ENCODE measurements at regions not wholly inside any gene's neighbourhood (a gene's known extent, or its start where the extent isn't known, plus 50 kb on each side); places are given as distances from the start of the nearest gene placed in this dataset.
"Not testable (repeated sequence)": the region's sequence is repeated elsewhere in the genome, so short reads cannot be mapped to it uniquely, and the experiment has no call there.

DNA sequence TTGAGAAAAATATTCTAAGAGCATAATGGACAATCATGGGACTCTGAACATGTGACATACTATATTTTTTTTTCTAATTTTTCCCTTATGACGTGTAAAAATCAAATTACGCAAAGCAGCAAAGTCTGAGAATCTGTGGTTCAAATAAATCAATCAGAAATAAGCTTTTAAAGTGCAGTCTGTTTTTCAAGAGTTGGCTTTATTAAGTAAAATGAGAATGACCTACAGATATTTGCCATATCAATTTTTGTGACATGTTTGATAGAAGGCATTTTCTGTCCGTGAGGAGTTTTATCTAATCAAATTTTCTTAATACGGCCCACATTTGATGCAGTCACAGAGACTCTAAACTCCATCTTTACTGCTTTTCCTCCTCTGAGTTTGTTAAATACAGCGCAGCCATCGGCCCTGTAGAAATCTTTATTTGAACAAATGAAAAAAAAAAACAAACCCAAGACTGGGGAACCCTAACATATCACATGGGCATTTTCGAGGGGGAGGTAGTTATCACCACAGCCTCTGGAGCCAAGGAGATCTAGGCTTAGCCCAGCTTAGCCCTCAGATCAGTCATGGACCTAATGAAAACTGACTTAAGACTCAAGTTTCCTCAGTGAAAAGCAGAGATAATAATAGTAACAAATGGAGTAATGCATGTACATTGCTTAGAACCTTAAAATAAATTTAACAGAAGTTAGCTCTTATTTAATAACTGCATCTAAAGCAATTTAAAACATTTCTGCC, 263.6 kb upstream of the C9orf72 start:
- Mint-ChIP-seq H3K4me1 (ENCODE audit: low read depth) (no peaks in the 10 kb centered on the region), H3K27me3 (ENCODE audit: low read depth) (peaks cover 4% of the 10 kb centered on the region), H3K36me3 (ENCODE audit: insufficient read depth) (no peaks in the 10 kb centered on the region), H3K4me3 (no peak overlapping the region), H3K9me3 (no peaks in the 10 kb centered on the region)
- ATAC-seq = no peak
- no peak for DNase-seq

DNA sequence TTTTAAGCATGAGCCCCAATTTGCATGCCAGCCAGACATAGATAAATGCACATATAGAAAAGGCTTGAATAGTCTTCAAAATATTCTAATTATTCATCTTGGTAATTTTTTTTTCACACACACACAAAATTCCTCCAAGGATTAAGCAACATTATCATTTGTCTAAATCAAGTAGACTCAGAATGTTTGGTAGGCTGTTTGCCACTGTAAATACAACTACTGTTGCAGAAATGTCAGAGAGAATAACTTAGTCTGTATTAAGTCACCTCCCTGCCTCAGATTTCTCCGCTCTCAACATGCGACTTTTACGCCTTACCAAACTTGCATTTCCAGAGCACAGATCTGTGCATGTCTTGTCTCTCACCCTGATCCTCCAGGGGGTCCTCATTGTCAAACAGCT, 265.6 kb upstream of the C9orf72 start:
- peaks cover 4% of the 10 kb centered on the region for H3K27me3 Mint-ChIP-seq (ENCODE audit: low read depth)
- DNase-seq = no peak
- no peak overlapping the region for H3K4me3 Mint-ChIP-seq
- no peak for ATAC-seq
- no peaks in the 10 kb centered on the region for H3K4me1 Mint-ChIP-seq (ENCODE audit: low read depth)
- H3K9me3 Mint-ChIP-seq = no peaks in the 10 kb centered on the region
- no peaks in the 10 kb centered on the region for H3K36me3 Mint-ChIP-seq (ENCODE audit: insufficient read depth)

- H3K36me3 Mint-ChIP-seq (ENCODE audit: insufficient read depth); ATAC-seq; DNase-seq; H3K9me3 Mint-ChIP-seq; H3K4me1 Mint-ChIP-seq (ENCODE audit: low read depth); H3K4me3 Mint-ChIP-seq; H3K27me3 Mint-ChIP-seq (ENCODE audit: low read depth): not testable (repeated sequence)
Measured at GRCh38 chr9:27839767-27840166, 266.5 kb upstream of the C9orf72 start.

GRCh38 chr9:27844797-27845196, 271.5 kb upstream of the C9orf72 start:
- Mint-ChIP-seq H3K9me3 (no peaks in the 10 kb centered on the region), H3K27me3 (ENCODE audit: low read depth) (no peaks in the 10 kb centered on the region), H3K36me3 (ENCODE audit: insufficient read depth) (no peaks in the 10 kb centered on the region), H3K4me3 (no peak overlapping the region), H3K4me1 (ENCODE audit: low read depth) (no peaks in the 10 kb centered on the region)
- ATAC-seq (no peak), DNase-seq (no peak)

DNA sequence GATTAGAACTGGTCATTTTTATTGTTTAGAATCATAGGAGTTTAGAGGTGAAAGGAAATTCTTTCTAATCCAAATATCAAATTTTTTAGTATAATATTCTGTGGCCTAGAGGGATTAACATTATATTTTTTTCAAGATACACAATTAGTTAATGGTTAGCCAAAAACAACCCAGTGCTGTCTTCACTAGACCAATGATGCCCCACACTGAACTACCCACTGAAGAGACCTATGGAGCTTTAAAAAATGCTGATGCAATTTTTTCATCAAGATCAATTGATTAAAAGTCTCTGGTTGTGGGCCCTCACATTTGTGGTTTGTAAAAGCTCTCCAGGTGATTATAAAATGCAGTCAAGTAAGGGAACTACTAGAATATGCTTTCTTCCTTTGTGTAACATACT, 274.1 kb upstream of the C9orf72 start:
- Mint-ChIP-seq H3K36me3 (ENCODE audit: insufficient read depth) (no peaks in the 10 kb centered on the region), H3K9me3 (no peaks in the 10 kb centered on the region), H3K27me3 (ENCODE audit: low read depth) (no peaks in the 10 kb centered on the region), H3K4me1 (ENCODE audit: low read depth) (no peaks in the 10 kb centered on the region), H3K4me3 (no peak overlapping the region)
- DNase-seq (no peak), ATAC-seq (no peak)

DNA sequence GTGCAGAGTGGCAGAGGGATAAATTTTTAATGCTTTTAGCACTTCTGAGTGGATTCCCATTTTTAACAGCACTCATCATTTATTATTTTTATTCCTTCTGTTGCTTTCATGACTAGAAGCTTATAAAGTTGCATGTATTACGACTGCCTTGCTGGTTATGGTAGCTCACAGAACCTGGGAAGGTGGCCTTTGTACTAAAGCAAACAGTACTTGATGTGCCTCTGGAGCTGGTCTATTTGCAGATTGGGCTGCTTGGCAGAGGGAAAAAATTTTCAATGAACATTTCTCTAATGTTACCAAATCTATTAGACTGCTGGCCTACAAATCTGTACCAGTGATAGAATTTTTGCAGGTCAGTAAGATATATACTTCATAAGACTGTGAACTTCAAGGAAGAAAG, 274.5 kb upstream of the C9orf72 start:
- no peaks in the 10 kb centered on the region for H3K4me1 Mint-ChIP-seq (ENCODE audit: low read depth)
- no peak overlapping the region for H3K4me3 Mint-ChIP-seq
- H3K9me3 Mint-ChIP-seq = no peaks in the 10 kb centered on the region
- DNase-seq (no peak), ATAC-seq (no peak)
- H3K36me3 Mint-ChIP-seq (ENCODE audit: insufficient read depth) = no peaks in the 10 kb centered on the region
- H3K27me3 Mint-ChIP-seq (ENCODE audit: low read depth) = no peaks in the 10 kb centered on the region

DNA sequence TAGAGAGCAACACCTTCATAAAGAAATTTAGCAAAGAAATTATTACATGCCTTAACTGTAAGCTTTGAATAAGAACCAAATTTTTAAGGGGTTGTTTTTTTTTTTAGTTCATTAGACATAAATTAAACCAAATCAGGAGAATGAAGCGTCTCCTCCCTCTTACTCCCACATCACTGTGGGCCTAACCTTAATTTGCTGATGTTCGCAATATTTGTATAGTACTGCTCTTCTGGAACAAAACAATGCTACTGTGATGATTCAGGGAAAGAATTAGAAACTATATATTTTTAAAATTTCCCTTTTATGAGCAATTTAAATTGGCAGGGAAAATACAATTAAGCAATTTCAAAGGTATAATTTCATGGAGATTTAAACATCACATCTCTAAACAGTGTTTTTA, 275.0 kb upstream of the C9orf72 start:
- no peaks in the 10 kb centered on the region for H3K27me3 Mint-ChIP-seq (ENCODE audit: low read depth)
- no peak overlapping the region for H3K4me3 Mint-ChIP-seq
- no peaks in the 10 kb centered on the region for H3K4me1 Mint-ChIP-seq (ENCODE audit: low read depth)
- H3K9me3 Mint-ChIP-seq = no peaks in the 10 kb centered on the region
- ATAC-seq = no peak
- no peak for DNase-seq
- no peaks in the 10 kb centered on the region for H3K36me3 Mint-ChIP-seq (ENCODE audit: insufficient read depth)

DNA sequence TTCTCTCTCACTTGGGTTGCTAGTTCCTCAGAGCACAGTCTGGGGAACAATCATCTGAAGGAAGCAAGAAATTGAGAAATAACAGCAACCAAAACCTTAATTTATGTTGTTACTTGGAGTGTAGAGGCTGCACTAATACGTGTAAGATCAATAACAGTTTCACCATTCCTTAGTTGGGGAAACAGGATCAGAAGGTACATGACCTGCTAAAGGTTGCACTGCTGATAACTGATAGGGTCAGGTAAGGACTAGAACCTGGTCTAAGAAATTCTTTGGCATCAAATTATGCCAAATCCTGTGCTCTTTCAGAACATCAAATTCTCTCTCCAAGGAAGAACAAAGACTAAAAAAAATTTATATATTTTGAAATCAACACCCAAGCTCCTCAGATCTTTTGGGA, 278.6 kb upstream of the C9orf72 start:
- Mint-ChIP-seq H3K9me3 (no peaks in the 10 kb centered on the region), H3K36me3 (ENCODE audit: insufficient read depth) (no peaks in the 10 kb centered on the region), H3K4me1 (ENCODE audit: low read depth) (no peaks in the 10 kb centered on the region), H3K27me3 (ENCODE audit: low read depth) (no peaks in the 10 kb centered on the region), H3K4me3 (no peak overlapping the region)
- ATAC-seq (no peak), DNase-seq (no peak)

- Mint-ChIP-seq H3K27me3 (ENCODE audit: low read depth) (no peaks in the 10 kb centered on the region), H3K4me1 (ENCODE audit: low read depth) (no peaks in the 10 kb centered on the region), H3K4me3 (no peak overlapping the region), H3K9me3 (no peaks in the 10 kb centered on the region), H3K36me3 (ENCODE audit: insufficient read depth) (no peaks in the 10 kb centered on the region)
- no peak for ATAC-seq
- no peak for DNase-seq
Measured at GRCh38 chr9:27853529-27853928, 280.2 kb upstream of the C9orf72 start.

- ATAC-seq (no peak), DNase-seq (no peak)
- Mint-ChIP-seq H3K36me3 (ENCODE audit: insufficient read depth) (no peaks in the 10 kb centered on the region), H3K9me3 (no peaks in the 10 kb centered on the region), H3K4me3 (no peak overlapping the region), H3K4me1 (ENCODE audit: low read depth) (no peaks in the 10 kb centered on the region), H3K27me3 (ENCODE audit: low read depth) (no peaks in the 10 kb centered on the region)
Measured at GRCh38 chr9:27856054-27856453, 282.8 kb upstream of the C9orf72 start.

GRCh38 chr9:27856748-27857147, 283.5 kb upstream of the C9orf72 start:
- H3K9me3 Mint-ChIP-seq = no peaks in the 10 kb centered on the region
- ATAC-seq = no peak

GRCh38 chr9:27861887-27862286, 288.6 kb upstream of the C9orf72 start:
- Mint-ChIP-seq H3K4me3 (no peak overlapping the region), H3K36me3 (ENCODE audit: insufficient read depth) (no peaks in the 10 kb centered on the region), H3K9me3 (no peaks in the 10 kb centered on the region), H3K27me3 (ENCODE audit: low read depth) (no peaks in the 10 kb centered on the region), H3K4me1 (ENCODE audit: low read depth) (no peaks in the 10 kb centered on the region)
- ATAC-seq (no peak), DNase-seq (no peak)

More at GRCh38 chr9:27856748-27857147, 283.5 kb upstream of the C9orf72 start:
- DNase-seq = no peak
- H3K4me1 Mint-ChIP-seq (ENCODE audit: low read depth) = no peaks in the 10 kb centered on the region
- H3K27me3 Mint-ChIP-seq (ENCODE audit: low read depth) = no peaks in the 10 kb centered on the region
- no peak overlapping the region for H3K4me3 Mint-ChIP-seq
- H3K36me3 Mint-ChIP-seq (ENCODE audit: insufficient read depth) = no peaks in the 10 kb centered on the region

GRCh38 chr9:27864644-27865438, 291.6 kb upstream of the C9orf72 start:
- no peak for ATAC-seq
- H3K4me3 Mint-ChIP-seq = no peak overlapping the region

DNA sequence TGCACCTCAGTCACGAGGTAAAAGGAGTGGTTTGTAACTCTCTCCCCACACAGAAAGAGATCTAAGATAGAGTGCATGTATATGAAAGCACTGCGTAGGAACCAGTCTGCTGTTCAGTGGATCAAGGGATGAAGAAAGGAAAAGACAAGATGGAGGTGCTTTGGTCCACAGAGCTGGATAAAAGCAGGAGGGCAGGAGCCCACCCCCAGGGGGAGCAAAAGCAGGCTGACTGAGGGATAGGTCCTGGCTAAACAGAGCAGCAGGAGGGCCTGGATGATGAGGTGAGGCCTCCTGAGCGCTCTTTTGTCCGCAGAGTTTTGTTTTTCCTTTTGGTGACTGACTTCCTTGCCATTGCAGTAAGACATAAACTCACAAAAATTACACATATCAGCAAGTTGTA, 293.5 kb upstream of the C9orf72 start:
- DNase-seq = no peak
- Mint-ChIP-seq H3K9me3 (no peaks in the 10 kb centered on the region), H3K27me3 (ENCODE audit: low read depth) (no peaks in the 10 kb centered on the region), H3K4me1 (ENCODE audit: low read depth) (no peaks in the 10 kb centered on the region), H3K4me3 (no peak overlapping the region), H3K36me3 (ENCODE audit: insufficient read depth) (no peaks in the 10 kb centered on the region)
- no peak for ATAC-seq

More at GRCh38 chr9:27864644-27865438, 291.6 kb upstream of the C9orf72 start:
- no peak for DNase-seq
- H3K4me1 Mint-ChIP-seq (ENCODE audit: low read depth) = no peaks in the 10 kb centered on the region
- H3K9me3 Mint-ChIP-seq = no peaks in the 10 kb centered on the region
- H3K36me3 Mint-ChIP-seq (ENCODE audit: insufficient read depth) = no peaks in the 10 kb centered on the region
- H3K27me3 Mint-ChIP-seq (ENCODE audit: low read depth) = no peaks in the 10 kb centered on the region

DNA sequence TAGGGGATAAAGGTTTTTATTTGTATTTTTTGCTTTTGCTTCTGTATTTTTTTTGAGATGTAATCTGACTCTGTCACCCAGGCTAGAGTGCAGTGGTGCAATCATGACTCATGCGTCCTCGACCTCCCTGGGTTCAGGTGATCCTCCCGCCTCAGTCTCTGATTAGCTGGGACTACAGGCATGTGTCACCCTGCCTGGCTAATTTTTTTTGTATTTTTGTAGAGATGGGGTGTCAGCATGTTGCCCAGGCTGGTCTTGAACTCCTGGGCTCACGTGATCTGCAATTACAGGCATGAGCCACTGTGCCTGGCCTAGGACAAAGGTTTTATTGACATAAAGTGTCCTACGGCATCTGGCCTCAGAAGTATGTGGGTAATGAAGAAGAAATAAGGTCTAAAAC, 297.1 kb upstream of the C9orf72 start:
- Mint-ChIP-seq H3K4me3 (no peak overlapping the region), H3K9me3 (no peaks in the 10 kb centered on the region), H3K27me3 (ENCODE audit: low read depth) (no peaks in the 10 kb centered on the region), H3K36me3 (ENCODE audit: insufficient read depth) (no peaks in the 10 kb centered on the region), H3K4me1 (ENCODE audit: low read depth) (no peaks in the 10 kb centered on the region)
- no peak for DNase-seq
- no peak for ATAC-seq

All from activated T-cell treated with anti-CD3 and anti-CD28 coated beads, Interleukin-2, amount 50 U/mL, for 4 hours (primary cell).